ENCODE measurements at regions not wholly inside any gene's neighbourhood (a gene's known extent, or its start where the extent isn't known, plus 50 kb on each side); places are given as distances from the start of the nearest gene placed in this dataset.
"Not testable (repeated sequence)": the region's sequence is repeated elsewhere in the genome, so short reads cannot be mapped to it uniquely, and the experiment has no call there.

DNA sequence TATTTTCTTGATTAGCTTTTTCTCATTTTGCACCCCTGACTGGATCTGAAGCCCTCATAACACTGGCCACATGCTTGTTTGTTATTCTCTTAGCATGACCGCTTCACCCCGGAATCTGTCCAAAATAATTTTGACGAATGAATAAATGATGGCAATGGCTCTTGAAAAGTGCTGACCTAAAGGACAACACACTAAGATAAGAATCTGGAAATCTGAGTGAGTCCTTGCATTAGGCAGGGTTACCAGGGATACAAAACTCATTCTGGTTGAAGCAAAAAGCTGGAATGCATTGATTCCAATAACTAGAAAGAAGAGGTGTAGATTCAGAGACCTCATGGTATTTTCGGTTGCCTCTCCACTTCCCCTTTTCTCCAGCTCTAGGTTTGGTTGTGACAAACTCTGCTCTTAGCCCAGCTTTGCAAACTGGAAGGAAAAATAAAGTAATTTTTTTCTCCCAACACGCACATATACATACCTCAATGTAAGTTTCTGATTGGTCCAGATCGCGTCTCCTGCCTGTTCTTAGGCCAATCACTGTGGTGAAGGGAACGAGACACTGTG is 157.4 kb downstream of the SKIDA1 start:
- DNase-seq (ENCODE audit: low read depth, low spot score) = no peak
- Histone ChIP-seq H3K27ac (no peak overlapping the region), H3K9me3 (ENCODE audit: low read depth, low read length) (no peaks in the 10 kb centered on the region), H3K4me3 (no peak overlapping the region), H3K36me3 (ENCODE audit: insufficient read depth, low read length) (no peaks in the 10 kb centered on the region), H3K9ac (ENCODE audit: insufficient read length) (no peak overlapping the region)
- TF ChIP-seq FOXP2 (optimal IDR thresholded peaks at IDR 0.05; ENCODE audit: control extremely low read depth, extremely low read length, insufficient read depth) (no peak), EZH2 (IDR thresholded peaks at IDR 0.05) (no peak), POLR2AphosphoS5 (IDR thresholded peaks at IDR 0.05; ENCODE audit: borderline replicate concordance, low read depth, low read length) (no peak)

DNA sequence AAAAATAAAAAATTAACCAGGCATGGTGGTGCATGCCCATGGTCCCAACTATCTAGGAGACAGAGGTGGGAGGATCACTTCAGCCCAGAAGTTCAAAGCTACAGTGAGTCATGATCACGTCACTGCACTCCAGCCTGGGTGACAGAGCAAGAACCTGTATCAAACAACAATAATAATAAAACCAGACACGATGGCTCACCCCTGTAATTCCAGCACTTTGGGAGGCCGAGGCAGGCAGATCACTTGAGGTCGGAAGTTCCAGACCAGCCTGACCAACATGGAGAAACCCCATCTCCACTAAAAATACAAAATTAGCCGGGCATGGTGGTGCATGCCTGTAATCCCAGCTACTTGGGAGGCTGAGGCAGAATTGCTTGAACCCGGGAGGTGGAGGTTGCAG is 159.4 kb downstream of the SKIDA1 start:
- H3K27ac ChIP-seq; H3K9me3 ChIP-seq (ENCODE audit: low read depth, low read length); DNase-seq (ENCODE audit: low read depth, low spot score); H3K4me3 ChIP-seq; H3K9ac ChIP-seq (ENCODE audit: insufficient read length); H3K36me3 ChIP-seq (ENCODE audit: insufficient read depth, low read length): not testable (repeated sequence)

DNA sequence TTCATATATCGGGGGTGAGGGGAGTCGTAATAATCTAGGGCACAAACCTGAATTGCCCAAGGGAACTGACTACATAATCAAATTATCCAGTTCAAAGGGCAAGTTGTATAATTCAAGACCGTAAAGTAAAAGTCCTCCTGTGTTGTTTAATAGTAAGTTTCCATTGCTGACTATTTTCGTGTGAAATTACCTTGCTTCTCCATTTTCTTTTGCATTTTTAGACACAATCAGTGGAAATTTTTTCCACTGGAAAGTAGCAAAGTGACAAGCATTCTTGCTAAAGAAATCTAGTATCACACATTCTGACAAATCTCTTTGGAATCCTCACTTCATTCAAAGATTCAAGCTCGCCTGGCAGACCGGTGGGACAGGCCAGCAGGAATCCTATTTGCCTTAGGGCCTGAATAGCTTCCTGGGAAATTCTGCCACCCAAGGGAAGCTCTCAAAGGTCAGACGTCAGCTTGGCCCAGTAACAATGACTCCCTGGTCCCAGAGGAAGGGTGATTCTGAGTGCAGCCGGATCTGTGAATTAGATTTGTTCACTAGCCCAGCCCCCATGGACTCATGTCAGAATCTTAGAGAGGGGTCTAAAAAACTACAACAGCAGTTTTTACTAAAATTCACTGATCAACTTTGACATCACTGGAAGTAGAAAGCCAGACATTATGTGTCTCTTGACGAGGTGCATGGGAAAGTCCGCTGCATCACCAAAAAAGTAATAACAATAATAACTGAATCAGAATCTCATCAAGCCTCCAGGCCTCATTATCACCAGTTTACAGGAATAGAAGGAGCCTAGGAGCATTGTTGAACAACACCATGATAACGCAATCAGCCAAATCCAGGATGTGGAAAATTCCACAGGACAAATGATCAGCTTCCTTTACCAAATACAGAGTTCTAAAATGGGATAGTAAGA is 161.0 kb downstream of the SKIDA1 start:
- Histone ChIP-seq H3K36me3 (ENCODE audit: insufficient read depth, low read length) (no peaks in the 10 kb centered on the region), H3K9ac (ENCODE audit: insufficient read length) (no peak overlapping the region), H3K27ac (peak overlapping the region; percentile 72), H3K9me3 (ENCODE audit: low read depth, low read length) (no peaks in the 10 kb centered on the region), H3K4me3 (peak overlapping the region; percentile 5; the same call in 1 of the 2 replicates)
- no peak for DNase-seq (ENCODE audit: low read depth, low spot score)
- TF ChIP-seq POLR2AphosphoS5 (IDR thresholded peaks at IDR 0.05; ENCODE audit: borderline replicate concordance, low read depth, low read length) = no peak
- TF ChIP-seq EZH2 (IDR thresholded peaks at IDR 0.05) = no peak
- TF ChIP-seq FOXP2 (optimal IDR thresholded peaks at IDR 0.05; ENCODE audit: control extremely low read depth, extremely low read length, insufficient read depth) = no peak

DNA sequence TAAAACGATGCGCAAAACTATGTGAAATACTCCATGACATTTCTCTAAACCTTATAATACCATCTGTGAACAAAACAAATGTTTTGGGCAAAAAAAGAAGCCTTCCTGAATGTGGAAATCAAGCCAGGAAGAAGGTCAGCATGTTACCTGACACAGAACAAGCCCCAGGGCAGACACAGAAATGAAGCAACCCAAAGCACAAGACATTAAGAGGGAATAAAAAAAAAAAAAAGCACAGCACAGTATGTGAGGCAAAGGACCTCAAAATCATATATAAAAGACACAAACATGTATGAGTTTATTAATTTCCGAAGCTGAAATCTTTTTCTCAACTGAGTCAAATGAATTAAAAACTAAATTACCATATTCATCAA is 161.8 kb downstream of the SKIDA1 start:
- H3K36me3 ChIP-seq (ENCODE audit: insufficient read depth, low read length) = no peaks in the 10 kb centered on the region
- TF ChIP-seq EZH2 (IDR thresholded peaks at IDR 0.05) = no peak
- TF ChIP-seq POLR2AphosphoS5 (IDR thresholded peaks at IDR 0.05; ENCODE audit: borderline replicate concordance, low read depth, low read length) = no peak
- no peak for TF ChIP-seq FOXP2 (optimal IDR thresholded peaks at IDR 0.05; ENCODE audit: control extremely low read depth, extremely low read length, insufficient read depth)
- peak overlapping the region; percentile 35 for H3K4me3 ChIP-seq
- H3K9ac ChIP-seq (ENCODE audit: insufficient read length) = no peak overlapping the region
- no peaks in the 10 kb centered on the region for H3K9me3 ChIP-seq (ENCODE audit: low read depth, low read length)
- peak overlapping the region; percentile 72; the same call in 1 of the 2 replicates for H3K27ac ChIP-seq
- no peak for DNase-seq (ENCODE audit: low read depth, low spot score)

DNA sequence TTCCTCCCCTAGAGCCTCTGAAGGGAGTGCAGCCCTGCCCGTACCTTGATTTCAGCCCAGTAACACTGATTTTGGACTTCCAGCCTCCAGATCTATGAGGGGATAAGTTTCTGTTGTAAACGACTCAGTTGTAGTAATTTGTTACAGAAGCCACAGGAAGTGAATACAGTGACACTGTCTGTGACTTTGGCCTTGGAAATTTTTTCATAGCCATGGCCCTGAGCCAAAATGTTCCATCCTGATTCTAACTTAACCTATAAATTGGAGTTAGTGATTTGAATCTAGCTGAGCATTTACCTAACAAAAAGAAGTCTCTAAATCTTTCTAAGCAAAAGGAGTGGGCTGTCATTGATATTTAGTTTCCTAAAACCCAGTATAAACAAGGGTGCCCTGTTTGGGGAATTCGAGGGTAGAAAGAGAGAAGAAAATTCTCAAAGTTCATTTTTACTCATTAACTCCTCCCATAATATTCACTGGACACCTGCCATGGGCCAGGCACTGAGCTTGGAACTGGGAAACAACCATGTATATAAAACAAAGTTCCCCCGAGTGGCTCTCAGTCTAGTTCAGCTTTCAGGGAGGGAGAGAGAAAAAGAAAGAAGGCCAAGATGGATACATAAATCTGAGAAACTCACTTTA is 162.3 kb downstream of the SKIDA1 start:
- H3K36me3 ChIP-seq (ENCODE audit: insufficient read depth, low read length) = no peaks in the 10 kb centered on the region
- TF ChIP-seq FOXP2 (optimal IDR thresholded peaks at IDR 0.05; ENCODE audit: control extremely low read depth, extremely low read length, insufficient read depth) = no peak
- no peak for TF ChIP-seq POLR2AphosphoS5 (IDR thresholded peaks at IDR 0.05; ENCODE audit: borderline replicate concordance, low read depth, low read length)
- TF ChIP-seq EZH2 (IDR thresholded peaks at IDR 0.05) = no peak
- H3K4me3 ChIP-seq = peak overlapping the region; percentile 35
- no peaks in the 10 kb centered on the region for H3K9me3 ChIP-seq (ENCODE audit: low read depth, low read length)
- no peak overlapping the region for H3K9ac ChIP-seq (ENCODE audit: insufficient read length)
- no peak for DNase-seq (ENCODE audit: low read depth, low spot score)
- peak overlapping the region; percentile 72; the same call in 1 of the 2 replicates for H3K27ac ChIP-seq

DNA sequence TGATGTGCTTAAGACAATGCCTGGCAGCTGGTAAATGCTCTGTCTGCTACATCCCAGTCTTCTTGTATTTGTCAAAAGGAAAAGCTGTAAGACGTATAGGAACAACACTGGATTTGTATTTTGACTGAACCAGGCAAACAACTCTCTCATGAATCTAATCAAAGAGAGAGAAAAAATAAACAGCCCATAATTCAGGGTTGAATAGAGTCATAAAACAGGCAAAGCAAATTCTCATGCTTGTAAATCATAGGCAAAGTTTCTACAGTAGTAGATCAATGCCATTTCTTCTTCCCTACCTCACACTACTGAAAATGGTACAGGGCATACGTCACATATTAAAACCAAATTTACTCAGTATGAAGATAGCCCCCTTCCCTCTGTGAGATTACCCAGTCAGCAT is 166.3 kb downstream of the SKIDA1 start:
- TF ChIP-seq FOXP2 (optimal IDR thresholded peaks at IDR 0.05; ENCODE audit: control extremely low read depth, extremely low read length, insufficient read depth) (no peak), POLR2AphosphoS5 (IDR thresholded peaks at IDR 0.05; ENCODE audit: borderline replicate concordance, low read depth, low read length) (no peak), EZH2 (IDR thresholded peaks at IDR 0.05) (no peak)
- Histone ChIP-seq H3K9me3 (ENCODE audit: low read depth, low read length) (no peaks in the 10 kb centered on the region), H3K9ac (ENCODE audit: insufficient read length) (no peak overlapping the region), H3K4me3 (no peak overlapping the region), H3K36me3 (ENCODE audit: insufficient read depth, low read length) (no peaks in the 10 kb centered on the region), H3K27ac (no peak overlapping the region)
- no peak for DNase-seq (ENCODE audit: low read depth, low spot score)

DNA sequence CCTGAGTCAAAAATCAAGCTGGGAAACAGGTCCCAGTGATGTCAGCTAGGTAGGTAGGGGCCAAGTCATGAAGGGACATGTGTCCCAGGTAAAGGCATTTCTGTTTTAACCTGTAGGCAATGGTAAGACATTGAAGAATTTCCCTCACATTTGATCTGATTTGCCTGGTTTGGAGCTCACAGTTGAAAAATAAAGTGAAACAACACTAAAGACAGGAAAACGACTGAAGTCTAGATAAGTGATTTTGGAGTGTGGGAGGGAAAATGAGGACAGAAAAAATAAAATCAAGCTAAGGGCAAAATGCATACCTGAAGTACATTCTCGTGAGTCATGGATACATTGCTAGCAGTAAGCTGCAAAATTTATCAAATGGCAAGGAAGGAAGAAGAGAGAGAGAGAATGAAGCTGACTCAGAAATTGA is 169.9 kb downstream of the SKIDA1 start:
- Histone ChIP-seq H3K9me3 (ENCODE audit: low read depth, low read length) (no peaks in the 10 kb centered on the region), H3K36me3 (ENCODE audit: insufficient read depth, low read length) (no peaks in the 10 kb centered on the region), H3K4me3 (no peak overlapping the region), H3K9ac (ENCODE audit: insufficient read length) (no peak overlapping the region), H3K27ac (no peak overlapping the region)
- TF ChIP-seq FOXP2 (optimal IDR thresholded peaks at IDR 0.05; ENCODE audit: control extremely low read depth, extremely low read length, insufficient read depth) = no peak
- no peak for TF ChIP-seq POLR2AphosphoS5 (IDR thresholded peaks at IDR 0.05; ENCODE audit: borderline replicate concordance, low read depth, low read length)
- no peak for TF ChIP-seq EZH2 (IDR thresholded peaks at IDR 0.05)
- no peak for DNase-seq (ENCODE audit: low read depth, low spot score)

DNA sequence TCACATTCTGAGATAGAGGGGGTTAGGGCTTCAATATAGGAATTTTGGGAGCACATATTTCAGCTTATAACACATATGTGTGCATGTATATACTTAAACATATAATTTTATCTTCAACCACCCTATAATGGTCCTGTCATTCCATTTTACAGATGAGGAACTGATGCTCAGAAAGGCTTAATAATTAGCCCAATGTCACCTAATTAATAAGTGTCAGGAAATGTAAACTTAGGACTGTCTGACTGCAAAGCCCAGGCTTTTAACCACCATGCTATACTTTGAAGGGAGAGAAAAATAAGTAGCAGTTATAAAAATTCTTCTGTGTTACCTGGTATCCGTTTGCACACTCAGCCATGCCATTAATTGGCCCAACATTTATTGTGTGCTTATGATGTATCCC is 172.6 kb downstream of the SKIDA1 start:
- TF ChIP-seq POLR2AphosphoS5 (IDR thresholded peaks at IDR 0.05; ENCODE audit: borderline replicate concordance, low read depth, low read length) (no peak), EZH2 (IDR thresholded peaks at IDR 0.05) (no peak), FOXP2 (optimal IDR thresholded peaks at IDR 0.05; ENCODE audit: control extremely low read depth, extremely low read length, insufficient read depth) (no peak)
- no peak overlapping the region for H3K9ac ChIP-seq (ENCODE audit: insufficient read length)
- H3K27ac ChIP-seq = no peak overlapping the region
- no peak overlapping the region for H3K4me3 ChIP-seq
- no peaks in the 10 kb centered on the region for H3K36me3 ChIP-seq (ENCODE audit: insufficient read depth, low read length)
- no peaks in the 10 kb centered on the region for H3K9me3 ChIP-seq (ENCODE audit: low read depth, low read length)
- no peak for DNase-seq (ENCODE audit: low read depth, low spot score)

DNA sequence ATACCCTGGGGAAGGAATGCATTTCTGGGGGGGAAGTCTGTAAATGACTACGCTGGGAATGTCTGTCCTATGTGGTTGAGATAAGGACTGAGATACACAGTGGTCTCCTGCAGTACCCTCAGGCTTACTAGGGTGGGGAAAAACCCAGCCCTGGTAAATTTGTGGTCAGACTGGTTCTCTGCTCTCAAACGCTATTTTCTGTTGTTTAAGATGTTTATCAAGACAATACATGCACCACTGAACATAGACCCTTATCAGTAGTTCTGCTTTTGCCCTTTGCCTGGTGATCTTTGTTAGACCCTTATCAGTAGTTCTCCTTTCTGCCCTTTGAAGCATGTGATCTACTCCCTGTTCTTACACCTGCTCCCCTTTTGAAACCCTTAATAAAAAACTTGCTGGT is 173.9 kb downstream of the SKIDA1 start:
- H3K4me3 ChIP-seq; DNase-seq (ENCODE audit: low read depth, low spot score); H3K9ac ChIP-seq (ENCODE audit: insufficient read length); H3K27ac ChIP-seq; H3K9me3 ChIP-seq (ENCODE audit: low read depth, low read length); H3K36me3 ChIP-seq (ENCODE audit: insufficient read depth, low read length): not testable (repeated sequence)

Data from SK-N-MC (cell line).